Loucy (cell line): ENCODE measurements at regions not wholly inside any gene's neighbourhood (a gene's known extent, or its start where the extent isn't known, plus 50 kb on each side); places are given as distances from the start of the nearest gene placed in this dataset.

ENCODE experiments used
- H2AFZ ChIP-seq: fragments of 200-600 bp; sonication (generic); 2 replicates; pipeline ENCODE4 v1.6.0; 2016; ENCODE audit warnings: antibody characterized with exemption, mild to moderate bottlenecking, low read length, moderate library complexity
- H3F3A ChIP-seq: fragments of 200-600 bp; 2 replicates; pipeline ENCODE4 v1.6.0; 2016; ENCODE audit warnings: antibody characterized with exemption, low read depth, mild to moderate bottlenecking
- H3K27me3 ChIP-seq: fragments of 200-600 bp; sonication (generic); 2 replicates; pipeline ENCODE4 v1.6.1; 2014; ENCODE audit warnings: low read length, mild to moderate bottlenecking; ENCODE audit not compliant: insufficient read depth, poor library complexity, severe bottlenecking
- H3K36me3 ChIP-seq: fragments of 200-600 bp; sonication (generic); 2 replicates; pipeline ENCODE4 v1.6.1; 2016; ENCODE audit warnings: low read length; ENCODE audit not compliant: insufficient read depth
- H3K4me1 ChIP-seq: fragments of 200-600 bp; sonication (generic); 2 replicates; pipeline ENCODE4 v1.5.1; 2014; ENCODE audit warnings: low read length, mild to moderate bottlenecking; ENCODE audit not compliant: insufficient read depth, poor library complexity, severe bottlenecking
- H3K4me2 ChIP-seq: fragments of 200-600 bp; sonication (generic); 2 replicates; pipeline ENCODE4 v1.6.0; 2014; ENCODE audit warnings: antibody characterized with exemption, low read length, low read depth, mild to moderate bottlenecking; ENCODE audit not compliant: poor library complexity, severe bottlenecking
- H3K4me3 ChIP-seq: fragments of 200-600 bp; sonication (generic); 2 replicates; pipeline ENCODE4 v1.5.1; 2014; ENCODE audit warnings: low read length, mild to moderate bottlenecking, mixed read lengths; ENCODE audit not compliant: poor library complexity, severe bottlenecking
- H3K79me2 ChIP-seq: fragments of 200-600 bp; sonication (generic); 2 replicates; pipeline ENCODE4 v1.6.1; 2014; ENCODE audit warnings: low read length; ENCODE audit not compliant: insufficient read depth
- H3K9ac ChIP-seq: fragments of 200-600 bp; sonication (generic); 2 replicates; pipeline ENCODE4 v1.6.0; 2014; ENCODE audit warnings: mild to moderate bottlenecking, low read depth, low read length, moderate library complexity; ENCODE audit not compliant: poor library complexity, severe bottlenecking
- H3K9me2 ChIP-seq: fragments of 200-600 bp; sonication (generic); replicated peaks from 2 replicates; pipeline ENCODE4 v1.6.1; 2016; ENCODE audit warnings: low read depth, low read length, mixed read lengths
- H3K9me3 ChIP-seq: fragments of 200-600 bp; sonication (generic); 2 replicates; pipeline ENCODE4 v1.6.1; 2014; ENCODE audit warnings: mild to moderate bottlenecking, antibody characterized with exemption, low read length, low read depth; ENCODE audit not compliant: insufficient read depth
- H4K20me1 ChIP-seq: fragments of 200-600 bp; sonication (generic); 2 replicates; pipeline ENCODE4 v1.6.0; 2014; ENCODE audit warnings: antibody characterized with exemption, low read length, mild to moderate bottlenecking; ENCODE audit not compliant: insufficient read depth, poor library complexity, severe bottlenecking
- EZH2phosphoT487 ChIP-seq: fragments of 200-600 bp; IDR thresholded peaks from 2 replicates; pipeline ENCODE4 v1.6.1; 2018; ENCODE audit warnings: antibody characterized with exemption, mild to moderate bottlenecking, moderate library complexity, borderline replicate concordance
- TF ChIP-seq, protein P1 (sequence below): fragments of 200-600 bp; sonication (generic); conservative IDR thresholded peaks from 2 replicates; pipeline ENCODE4 v1.5.1; 2014; ENCODE audit warnings: mild to moderate bottlenecking, antibody characterized with exemption, low read length

GRCh38 chr2:222049946-222050345, 248.9 kb downstream of the PAX3 start:
- Histone ChIP-seq H3K27me3 (no peaks in the 10 kb centered on the region), H3K79me2 (no peaks in the 10 kb centered on the region), H3F3A (no peaks in the 10 kb centered on the region), H3K9me3 (no peaks in the 10 kb centered on the region), H3K4me1 (no peaks in the 10 kb centered on the region), H3K9ac (no peak overlapping the region), H3K4me2 (no peak overlapping the region), H3K4me3 (no peak overlapping the region), H3K36me3 (no peaks in the 10 kb centered on the region), H3K9me2 (no peaks in the 10 kb centered on the region), H2AFZ (no peak overlapping the region), H4K20me1 (no peaks in the 10 kb centered on the region)
- TF ChIP-seq, protein P1, sequence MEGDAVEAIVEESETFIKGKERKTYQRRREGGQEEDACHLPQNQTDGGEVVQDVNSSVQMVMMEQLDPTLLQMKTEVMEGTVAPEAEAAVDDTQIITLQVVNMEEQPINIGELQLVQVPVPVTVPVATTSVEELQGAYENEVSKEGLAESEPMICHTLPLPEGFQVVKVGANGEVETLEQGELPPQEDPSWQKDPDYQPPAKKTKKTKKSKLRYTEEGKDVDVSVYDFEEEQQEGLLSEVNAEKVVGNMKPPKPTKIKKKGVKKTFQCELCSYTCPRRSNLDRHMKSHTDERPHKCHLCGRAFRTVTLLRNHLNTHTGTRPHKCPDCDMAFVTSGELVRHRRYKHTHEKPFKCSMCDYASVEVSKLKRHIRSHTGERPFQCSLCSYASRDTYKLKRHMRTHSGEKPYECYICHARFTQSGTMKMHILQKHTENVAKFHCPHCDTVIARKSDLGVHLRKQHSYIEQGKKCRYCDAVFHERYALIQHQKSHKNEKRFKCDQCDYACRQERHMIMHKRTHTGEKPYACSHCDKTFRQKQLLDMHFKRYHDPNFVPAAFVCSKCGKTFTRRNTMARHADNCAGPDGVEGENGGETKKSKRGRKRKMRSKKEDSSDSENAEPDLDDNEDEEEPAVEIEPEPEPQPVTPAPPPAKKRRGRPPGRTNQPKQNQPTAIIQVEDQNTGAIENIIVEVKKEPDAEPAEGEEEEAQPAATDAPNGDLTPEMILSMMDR, result no peak
- no peak for TF ChIP-seq EZH2phosphoT487

DNA sequence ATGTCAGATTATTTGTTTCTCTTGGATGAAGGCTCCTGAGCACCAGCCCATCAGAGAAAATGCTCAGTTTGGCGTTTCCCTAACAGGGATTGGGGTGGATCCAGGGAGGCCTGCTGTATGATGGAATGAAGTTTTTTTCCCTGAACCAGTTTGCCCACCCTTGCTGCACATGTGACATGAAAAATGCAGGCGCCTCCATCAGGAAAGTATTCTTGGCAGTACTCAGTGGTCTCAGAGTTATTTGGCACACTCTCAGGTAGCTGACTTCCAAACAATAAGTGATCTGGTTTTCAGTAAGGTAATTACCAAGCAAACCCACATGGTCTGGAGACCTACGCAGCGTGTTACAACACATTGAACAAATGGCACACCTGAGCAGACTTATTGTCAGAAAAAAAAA, 254.9 kb downstream of the PAX3 start:
- H3K36me3 ChIP-seq, result no peaks in the 10 kb centered on the region
- no peaks in the 10 kb centered on the region for H3F3A ChIP-seq
- TF ChIP-seq, protein P1, result no peak
- TF ChIP-seq EZH2phosphoT487, result no peak
- no peaks in the 10 kb centered on the region for H3K9me2 ChIP-seq
- H3K9me3 ChIP-seq, result no peaks in the 10 kb centered on the region
- no peak overlapping the region for H3K4me2 ChIP-seq
- H3K27me3 ChIP-seq, result no peaks in the 10 kb centered on the region
- no peak overlapping the region for H2AFZ ChIP-seq
- H3K79me2 ChIP-seq, result no peaks in the 10 kb centered on the region
- H3K4me3 ChIP-seq, result no peak overlapping the region
- no peak overlapping the region for H3K9ac ChIP-seq
- no peaks in the 10 kb centered on the region for H4K20me1 ChIP-seq
- H3K4me1 ChIP-seq, result no peaks in the 10 kb centered on the region

DNA sequence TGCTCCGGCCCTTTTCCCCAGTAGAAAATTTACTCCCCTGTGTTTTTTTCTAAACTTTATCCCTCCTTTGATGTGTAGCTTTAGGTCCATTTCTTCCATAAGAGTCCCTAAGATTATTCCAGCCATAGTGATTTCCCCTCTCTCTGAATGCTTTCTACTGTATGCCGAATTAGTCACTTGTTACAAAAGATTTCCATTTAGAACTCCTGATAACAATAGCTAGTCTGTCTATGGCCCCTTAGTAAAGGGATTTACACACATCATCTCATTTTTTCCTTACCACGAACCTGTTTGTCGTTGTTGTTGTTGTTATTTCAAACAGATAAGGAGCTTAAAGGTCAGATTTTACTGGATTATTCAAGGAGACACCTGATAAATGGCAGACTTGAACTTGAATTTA, 256.1 kb downstream of the PAX3 start:
- H3K9me3 ChIP-seq, result no peaks in the 10 kb centered on the region
- TF ChIP-seq EZH2phosphoT487, result no peak
- TF ChIP-seq, protein P1, result no peak
- H3K27me3 ChIP-seq, result no peaks in the 10 kb centered on the region
- no peaks in the 10 kb centered on the region for H3K4me1 ChIP-seq
- no peaks in the 10 kb centered on the region for H3F3A ChIP-seq
- H4K20me1 ChIP-seq, result no peaks in the 10 kb centered on the region
- no peaks in the 10 kb centered on the region for H3K36me3 ChIP-seq
- H3K4me3 ChIP-seq, result no peak overlapping the region
- no peak overlapping the region for H3K9ac ChIP-seq
- no peak overlapping the region for H3K4me2 ChIP-seq
- no peak overlapping the region for H2AFZ ChIP-seq
- no peaks in the 10 kb centered on the region for H3K79me2 ChIP-seq
- H3K9me2 ChIP-seq, result no peaks in the 10 kb centered on the region
